ENCODE measurements at regions not wholly inside any gene's neighbourhood (a gene's known extent, or its start where the extent isn't known, plus 50 kb on each side); places are given as distances from the start of the nearest gene placed in this dataset.

DNA sequence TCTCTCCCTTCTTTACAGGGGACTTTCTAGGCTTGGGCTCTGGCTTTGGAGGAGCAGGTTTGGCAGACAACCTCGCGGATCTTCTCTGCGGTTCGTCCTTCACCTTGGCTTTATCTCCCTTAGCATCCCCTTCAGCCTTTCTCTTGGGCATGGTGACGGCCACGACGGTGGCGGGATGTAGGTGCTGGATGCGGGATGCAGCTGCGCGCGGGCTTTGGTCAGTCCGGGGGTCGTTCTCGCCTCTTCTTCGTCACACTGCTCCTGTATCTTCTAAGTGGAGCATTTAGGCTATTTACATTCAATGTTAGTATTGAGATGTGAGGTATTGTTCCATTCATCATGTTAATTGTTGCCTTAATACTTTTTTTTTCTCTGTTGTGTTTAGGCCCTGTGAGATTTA lies 217.2 kb upstream of the STXBP6 start:
- TF ChIP-seq, protein P1, sequence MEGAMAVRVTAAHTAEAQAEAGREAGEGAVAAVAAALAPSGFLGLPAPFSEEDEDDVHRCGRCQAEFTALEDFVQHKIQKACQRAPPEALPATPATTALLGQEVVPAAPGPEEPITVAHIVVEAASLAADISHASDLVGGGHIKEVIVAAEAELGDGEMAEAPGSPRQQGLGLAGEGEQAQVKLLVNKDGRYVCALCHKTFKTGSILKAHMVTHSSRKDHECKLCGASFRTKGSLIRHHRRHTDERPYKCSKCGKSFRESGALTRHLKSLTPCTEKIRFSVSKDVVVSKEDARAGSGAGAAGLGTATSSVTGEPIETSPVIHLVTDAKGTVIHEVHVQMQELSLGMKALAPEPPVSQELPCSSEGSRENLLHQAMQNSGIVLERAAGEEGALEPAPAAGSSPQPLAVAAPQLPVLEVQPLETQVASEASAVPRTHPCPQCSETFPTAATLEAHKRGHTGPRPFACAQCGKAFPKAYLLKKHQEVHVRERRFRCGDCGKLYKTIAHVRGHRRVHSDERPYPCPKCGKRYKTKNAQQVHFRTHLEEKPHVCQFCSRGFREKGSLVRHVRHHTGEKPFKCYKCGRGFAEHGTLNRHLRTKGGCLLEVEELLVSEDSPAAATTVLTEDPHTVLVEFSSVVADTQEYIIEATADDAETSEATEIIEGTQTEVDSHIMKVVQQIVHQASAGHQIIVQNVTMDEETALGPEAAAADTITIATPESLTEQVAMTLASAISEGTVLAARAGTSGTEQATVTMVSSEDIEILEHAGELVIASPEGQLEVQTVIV (CRISPR knock-in tag; IDR thresholded peaks at IDR 0.05; ENCODE audit: borderline replicate concordance): no peak
- TF ChIP-seq KDM2B (CRISPR knock-in tag; IDR thresholded peaks at IDR 0.05): no peak
- no peak for TF ChIP-seq MCM2 (IDR thresholded peaks at IDR 0.05; ENCODE audit: low read depth)
- TF ChIP-seq, protein P2, sequence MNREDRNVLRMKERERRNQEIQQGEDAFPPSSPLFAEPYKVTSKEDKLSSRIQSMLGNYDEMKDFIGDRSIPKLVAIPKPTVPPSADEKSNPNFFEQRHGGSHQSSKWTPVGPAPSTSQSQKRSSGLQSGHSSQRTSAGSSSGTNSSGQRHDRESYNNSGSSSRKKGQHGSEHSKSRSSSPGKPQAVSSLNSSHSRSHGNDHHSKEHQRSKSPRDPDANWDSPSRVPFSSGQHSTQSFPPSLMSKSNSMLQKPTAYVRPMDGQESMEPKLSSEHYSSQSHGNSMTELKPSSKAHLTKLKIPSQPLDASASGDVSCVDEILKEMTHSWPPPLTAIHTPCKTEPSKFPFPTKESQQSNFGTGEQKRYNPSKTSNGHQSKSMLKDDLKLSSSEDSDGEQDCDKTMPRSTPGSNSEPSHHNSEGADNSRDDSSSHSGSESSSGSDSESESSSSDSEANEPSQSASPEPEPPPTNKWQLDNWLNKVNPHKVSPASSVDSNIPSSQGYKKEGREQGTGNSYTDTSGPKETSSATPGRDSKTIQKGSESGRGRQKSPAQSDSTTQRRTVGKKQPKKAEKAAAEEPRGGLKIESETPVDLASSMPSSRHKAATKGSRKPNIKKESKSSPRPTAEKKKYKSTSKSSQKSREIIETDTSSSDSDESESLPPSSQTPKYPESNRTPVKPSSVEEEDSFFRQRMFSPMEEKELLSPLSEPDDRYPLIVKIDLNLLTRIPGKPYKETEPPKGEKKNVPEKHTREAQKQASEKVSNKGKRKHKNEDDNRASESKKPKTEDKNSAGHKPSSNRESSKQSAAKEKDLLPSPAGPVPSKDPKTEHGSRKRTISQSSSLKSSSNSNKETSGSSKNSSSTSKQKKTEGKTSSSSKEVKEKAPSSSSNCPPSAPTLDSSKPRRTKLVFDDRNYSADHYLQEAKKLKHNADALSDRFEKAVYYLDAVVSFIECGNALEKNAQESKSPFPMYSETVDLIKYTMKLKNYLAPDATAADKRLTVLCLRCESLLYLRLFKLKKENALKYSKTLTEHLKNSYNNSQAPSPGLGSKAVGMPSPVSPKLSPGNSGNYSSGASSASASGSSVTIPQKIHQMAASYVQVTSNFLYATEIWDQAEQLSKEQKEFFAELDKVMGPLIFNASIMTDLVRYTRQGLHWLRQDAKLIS (CRISPR knock-in tag; IDR thresholded peaks at IDR 0.05): no peak
- TF ChIP-seq, protein P3, sequence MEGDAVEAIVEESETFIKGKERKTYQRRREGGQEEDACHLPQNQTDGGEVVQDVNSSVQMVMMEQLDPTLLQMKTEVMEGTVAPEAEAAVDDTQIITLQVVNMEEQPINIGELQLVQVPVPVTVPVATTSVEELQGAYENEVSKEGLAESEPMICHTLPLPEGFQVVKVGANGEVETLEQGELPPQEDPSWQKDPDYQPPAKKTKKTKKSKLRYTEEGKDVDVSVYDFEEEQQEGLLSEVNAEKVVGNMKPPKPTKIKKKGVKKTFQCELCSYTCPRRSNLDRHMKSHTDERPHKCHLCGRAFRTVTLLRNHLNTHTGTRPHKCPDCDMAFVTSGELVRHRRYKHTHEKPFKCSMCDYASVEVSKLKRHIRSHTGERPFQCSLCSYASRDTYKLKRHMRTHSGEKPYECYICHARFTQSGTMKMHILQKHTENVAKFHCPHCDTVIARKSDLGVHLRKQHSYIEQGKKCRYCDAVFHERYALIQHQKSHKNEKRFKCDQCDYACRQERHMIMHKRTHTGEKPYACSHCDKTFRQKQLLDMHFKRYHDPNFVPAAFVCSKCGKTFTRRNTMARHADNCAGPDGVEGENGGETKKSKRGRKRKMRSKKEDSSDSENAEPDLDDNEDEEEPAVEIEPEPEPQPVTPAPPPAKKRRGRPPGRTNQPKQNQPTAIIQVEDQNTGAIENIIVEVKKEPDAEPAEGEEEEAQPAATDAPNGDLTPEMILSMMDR (IDR thresholded peaks at IDR 0.05 in 2 of 3, conservative IDR thresholded peaks at IDR 0.05 in 1 of 3; ENCODE audit: insufficient read depth in 2 of 3, low read depth in 1 of 3, low read length in 3 of 3): no peak
- no peak for TF ChIP-seq EP300 (IDR thresholded peaks at IDR 0.05; ENCODE audit: low read length)
- no peak for TF ChIP-seq ZKSCAN8 (CRISPR knock-in tag; IDR thresholded peaks at IDR 0.05)
- no peak for TF ChIP-seq ZNF12 (CRISPR knock-in tag; IDR thresholded peaks at IDR 0.05)

All from K562 (cell line).